Activated naive CD8-positive, alpha-beta T cell treated with anti-CD3 and anti-CD28 coated beads, Interleukin-2, amount 10 ng/mL, durations not matched to agents 7 days and 5 days (primary cell): ENCODE measurements at regions not wholly inside any gene's neighbourhood (a gene's known extent, or its start where the extent isn't known, plus 50 kb on each side); places are given as distances from the start of the nearest gene placed in this dataset.

Experiments
- ATAC-seq: fragments of 150-1000 bp; cut with Tn5 transposase; one replicate; pipeline ENCODE4 v1.10.0; 2021; ENCODE audit warnings: low read depth, moderate library complexity
- POLR2A ChIA-PET: fragments of 350-600 bp; sonication (Branson Sonifier 250); formaldehyde crosslinking; loops from one replicate; lab custom pipeline; 2021; ENCODE audit warnings: antibody characterized with exemption; lab: Charles Lee
- DNase-seq: peaks from one replicate; pipeline ENCODE4 v3.0.0; 2021
- H3K27ac Mint-ChIP-seq: one replicate; pipeline ENCODE4 v1.8.0; 2022; ENCODE audit warnings: mild to moderate bottlenecking, mixed read lengths
- H3K27me3 Mint-ChIP-seq: one replicate; pipeline ENCODE4 v1.8.0; 2022; ENCODE audit warnings: mild to moderate bottlenecking, moderate library complexity, mixed read lengths
- H3K36me3 Mint-ChIP-seq: one replicate; pipeline ENCODE4 v1.8.0; 2021; ENCODE audit warnings: mild to moderate bottlenecking, mixed read lengths
- H3K4me1 Mint-ChIP-seq: one replicate; pipeline ENCODE4 v1.8.0; 2021; ENCODE audit warnings: mixed read lengths
- H3K4me3 Mint-ChIP-seq: one replicate; pipeline ENCODE4 v1.8.0; 2022; ENCODE audit warnings: mild to moderate bottlenecking, moderate library complexity, mixed read lengths
- H3K9me3 Mint-ChIP-seq: one replicate; pipeline ENCODE4 v1.8.0; 2021; ENCODE audit warnings: mixed read lengths

GRCh38 chr10:130857631-130858295 is 453.8 kb downstream of the TCERG1L start:
- H3K4me3 Mint-ChIP-seq = no peak overlapping the region

GRCh38 chr10:130858626-130859025 is 452.9 kb downstream of the TCERG1L start:
- ATAC-seq (no peak), DNase-seq (no peak)
- Mint-ChIP-seq H3K4me1 (no peaks in the 10 kb centered on the region), H3K36me3 (no peaks in the 10 kb centered on the region), H3K9me3 (no peaks in the 10 kb centered on the region), H3K4me3 (no peak overlapping the region), H3K27ac (no peak overlapping the region), H3K27me3 (no peaks in the 10 kb centered on the region)
- POLR2A ChIA-PET = no interaction called here

More at GRCh38 chr10:130857631-130858295, 453.8 kb downstream of the TCERG1L start:
- DNase-seq (no peak), ATAC-seq (no peak)
- Mint-ChIP-seq H3K27ac (no peak overlapping the region), H3K36me3 (no peaks in the 10 kb centered on the region), H3K27me3 (no peaks in the 10 kb centered on the region), H3K4me1 (no peaks in the 10 kb centered on the region), H3K9me3 (peaks cover 2% of the 10 kb centered on the region)
- POLR2A ChIA-PET = no interaction called here

GRCh38 chr10:130859427-130859826 is 452.1 kb downstream of the TCERG1L start:
- POLR2A ChIA-PET = no interaction called here
- no peak overlapping the region for H3K27ac Mint-ChIP-seq
- H3K36me3 Mint-ChIP-seq = no peaks in the 10 kb centered on the region
- no peak overlapping the region for H3K4me3 Mint-ChIP-seq
- no peak for ATAC-seq
- DNase-seq = no peak
- no peaks in the 10 kb centered on the region for H3K27me3 Mint-ChIP-seq
- H3K9me3 Mint-ChIP-seq = no peaks in the 10 kb centered on the region
- no peaks in the 10 kb centered on the region for H3K4me1 Mint-ChIP-seq

GRCh38 chr10:130862122-130862521 is 449.4 kb downstream of the TCERG1L start:
- H3K27ac Mint-ChIP-seq = no peak overlapping the region
- H3K4me1 Mint-ChIP-seq = no peaks in the 10 kb centered on the region
- no peak for ATAC-seq

GRCh38 chr10:130862626-130863025 is 448.9 kb downstream of the TCERG1L start:
- H3K27ac Mint-ChIP-seq = no peak overlapping the region
- POLR2A ChIA-PET = no interaction called here
- no peaks in the 10 kb centered on the region for H3K4me1 Mint-ChIP-seq
- no peak for ATAC-seq
- no peaks in the 10 kb centered on the region for H3K27me3 Mint-ChIP-seq
- H3K9me3 Mint-ChIP-seq = no peaks in the 10 kb centered on the region
- H3K36me3 Mint-ChIP-seq = no peaks in the 10 kb centered on the region
- H3K4me3 Mint-ChIP-seq = no peak overlapping the region
- DNase-seq = no peak

More at GRCh38 chr10:130862122-130862521, 449.4 kb downstream of the TCERG1L start:
- DNase-seq = no peak
- Mint-ChIP-seq H3K36me3 (no peaks in the 10 kb centered on the region), H3K27me3 (no peaks in the 10 kb centered on the region), H3K4me3 (no peak overlapping the region), H3K9me3 (no peaks in the 10 kb centered on the region)
- POLR2A ChIA-PET = no interaction called here

- no peaks in the 10 kb centered on the region for H3K27me3 Mint-ChIP-seq
- ATAC-seq (no peak), DNase-seq (no peak)
- H3K27ac Mint-ChIP-seq = no peak overlapping the region
- POLR2A ChIA-PET = no interaction called here
- H3K4me3 Mint-ChIP-seq = no peak overlapping the region
- no peaks in the 10 kb centered on the region for H3K4me1 Mint-ChIP-seq
- H3K9me3 Mint-ChIP-seq = no peaks in the 10 kb centered on the region
- H3K36me3 Mint-ChIP-seq = no peaks in the 10 kb centered on the region
Measured at GRCh38 chr10:130863044-130863443, 448.5 kb downstream of the TCERG1L start.

- POLR2A ChIA-PET = no interaction called here
- Mint-ChIP-seq H3K4me3 (no peak overlapping the region), H3K36me3 (no peaks in the 10 kb centered on the region), H3K9me3 (no peaks in the 10 kb centered on the region), H3K4me1 (no peaks in the 10 kb centered on the region), H3K27ac (no peak overlapping the region), H3K27me3 (no peaks in the 10 kb centered on the region)
- DNase-seq (no peak), ATAC-seq (no peak)
Measured at GRCh38 chr10:130864961-130865818, 446.3 kb downstream of the TCERG1L start.

- Mint-ChIP-seq H3K27me3 (no peaks in the 10 kb centered on the region), H3K4me1 (no peaks in the 10 kb centered on the region), H3K36me3 (no peaks in the 10 kb centered on the region), H3K27ac (no peak overlapping the region), H3K9me3 (no peaks in the 10 kb centered on the region), H3K4me3 (no peak overlapping the region)
- POLR2A ChIA-PET = no interaction called here
- ATAC-seq = no peak
- no peak for DNase-seq
Measured at GRCh38 chr10:130866857-130867256, 444.7 kb downstream of the TCERG1L start.

GRCh38 chr10:130867446-130868194 is 443.9 kb downstream of the TCERG1L start:
- Mint-ChIP-seq H3K4me3 (no peak overlapping the region), H3K9me3 (no peaks in the 10 kb centered on the region), H3K27me3 (no peaks in the 10 kb centered on the region), H3K4me1 (no peaks in the 10 kb centered on the region), H3K36me3 (no peaks in the 10 kb centered on the region), H3K27ac (no peak overlapping the region)
- POLR2A ChIA-PET = no interaction called here
- ATAC-seq (no peak), DNase-seq (no peak)

- Mint-ChIP-seq H3K4me3 (no peak overlapping the region), H3K27me3 (no peaks in the 10 kb centered on the region), H3K36me3 (no peaks in the 10 kb centered on the region), H3K9me3 (no peaks in the 10 kb centered on the region), H3K4me1 (no peaks in the 10 kb centered on the region), H3K27ac (no peak overlapping the region)
- POLR2A ChIA-PET = no interaction called here
- DNase-seq (no peak), ATAC-seq (no peak)
Measured at GRCh38 chr10:130869179-130869841, 442.2 kb downstream of the TCERG1L start.

- POLR2A ChIA-PET = no interaction called here
- Mint-ChIP-seq H3K4me3 (no peak overlapping the region), H3K27ac (no peak overlapping the region), H3K4me1 (no peaks in the 10 kb centered on the region), H3K9me3 (no peaks in the 10 kb centered on the region), H3K36me3 (no peaks in the 10 kb centered on the region), H3K27me3 (no peaks in the 10 kb centered on the region)
- ATAC-seq = no peak
- DNase-seq = no peak
Measured at GRCh38 chr10:130871406-130871805, 440.1 kb downstream of the TCERG1L start.

- no peaks in the 10 kb centered on the region for H3K9me3 Mint-ChIP-seq
- H3K27me3 Mint-ChIP-seq = no peaks in the 10 kb centered on the region
- DNase-seq = no peak
- H3K4me1 Mint-ChIP-seq = no peaks in the 10 kb centered on the region
- H3K36me3 Mint-ChIP-seq = no peaks in the 10 kb centered on the region
- H3K4me3 Mint-ChIP-seq = no peak overlapping the region
- POLR2A ChIA-PET = no interaction called here
- ATAC-seq = no peak
- no peak overlapping the region for H3K27ac Mint-ChIP-seq
Measured at GRCh38 chr10:130873636-130874035, 437.9 kb downstream of the TCERG1L start.

GRCh38 chr10:130875116-130875515 is 436.4 kb downstream of the TCERG1L start:
- no peak overlapping the region for H3K4me3 Mint-ChIP-seq

More at GRCh38 chr10:130875116-130875515, 436.4 kb downstream of the TCERG1L start:
- Mint-ChIP-seq H3K36me3 (no peaks in the 10 kb centered on the region), H3K27me3 (no peaks in the 10 kb centered on the region), H3K4me1 (no peaks in the 10 kb centered on the region), H3K27ac (no peak overlapping the region), H3K9me3 (no peaks in the 10 kb centered on the region)
- DNase-seq = no peak
- no peak for ATAC-seq
- POLR2A ChIA-PET = no interaction called here
